Retinal pigment epithelial cell (primary cell): ENCODE measurements at regions not wholly inside any gene's neighbourhood (a gene's known extent, or its start where the extent isn't known, plus 50 kb on each side); places are given as distances from the start of the nearest gene placed in this dataset.

ENCODE experiments used
- DNase-seq: peaks from one replicate; pipeline ENCODE4 v3.0.0-alpha.2; 2010; ENCODE audit warnings: low read depth
- H3K4me3 ChIP-seq: 2 replicates; pipeline ENCODE4 v1.5.1; 2011; ENCODE audit warnings: mild to moderate bottlenecking, low read length, control low read depth, moderate library complexity
- CTCF ChIP-seq: conservative IDR thresholded peaks from 2 replicates; pipeline ENCODE4 v1.5.1; 2011; ENCODE audit warnings: low read depth, low read length, control low read depth, inconsistent platforms

- DNase-seq = no peak
- no peak for TF ChIP-seq CTCF
- no peak overlapping the region for H3K4me3 ChIP-seq
Observed at GRCh38 chr2:239770246-239770639, 254.9 kb downstream of the NDUFA10 start.

GRCh38 chr2:239769554-239770245 is 255.4 kb downstream of the NDUFA10 start:
- TF ChIP-seq CTCF = no peak
- no peak overlapping the region for H3K4me3 ChIP-seq
- DNase-seq = no peak

GRCh38 chr2:239768907-239769553 is 256.1 kb downstream of the NDUFA10 start:
- no peak for DNase-seq
- TF ChIP-seq CTCF = no peak
- no peak overlapping the region for H3K4me3 ChIP-seq

DNA sequence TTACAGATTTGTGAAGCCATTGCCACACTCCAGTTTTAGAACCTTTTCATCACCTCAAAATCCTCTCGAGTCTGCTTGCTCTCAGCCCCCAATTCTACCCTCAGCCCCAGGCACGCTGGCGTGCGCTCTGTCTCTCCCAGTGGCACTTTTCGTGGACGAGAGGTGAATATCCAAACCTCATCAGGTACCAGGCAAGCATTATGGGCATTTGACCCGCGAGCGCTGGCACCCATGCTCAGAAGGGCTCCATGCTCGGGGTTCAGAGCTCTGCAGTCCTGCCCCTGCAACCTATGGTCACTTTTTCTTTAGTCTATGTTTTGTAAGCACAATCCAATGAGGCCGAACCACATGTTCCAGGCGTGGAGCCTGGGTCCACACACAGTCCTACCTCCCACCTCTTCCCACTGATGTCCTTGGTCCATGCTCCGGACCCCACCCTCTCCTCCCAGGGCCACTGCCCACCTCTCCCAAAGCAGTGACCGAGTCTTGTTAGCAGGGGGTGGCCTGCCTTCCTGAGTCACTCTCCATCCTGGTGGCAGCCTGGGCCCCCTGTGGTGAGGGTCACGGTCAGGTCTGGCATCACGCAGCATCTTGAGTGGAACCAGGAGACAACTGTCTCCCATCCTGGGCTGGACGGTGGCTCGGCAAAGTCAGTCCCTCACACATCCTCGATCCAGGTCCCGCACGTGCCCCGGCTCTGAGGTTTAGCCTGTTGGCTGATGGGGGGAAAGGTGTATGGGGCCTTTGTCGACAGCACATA is 256.9 kb downstream of the NDUFA10 start:
- no peak for DNase-seq
- no peak for TF ChIP-seq CTCF
- H3K4me3 ChIP-seq = no peak overlapping the region

- no peak for DNase-seq
- no peak for TF ChIP-seq CTCF
- H3K4me3 ChIP-seq = no peak overlapping the region
Observed at GRCh38 chr2:239767021-239767905, 257.9 kb downstream of the NDUFA10 start.

DNA sequence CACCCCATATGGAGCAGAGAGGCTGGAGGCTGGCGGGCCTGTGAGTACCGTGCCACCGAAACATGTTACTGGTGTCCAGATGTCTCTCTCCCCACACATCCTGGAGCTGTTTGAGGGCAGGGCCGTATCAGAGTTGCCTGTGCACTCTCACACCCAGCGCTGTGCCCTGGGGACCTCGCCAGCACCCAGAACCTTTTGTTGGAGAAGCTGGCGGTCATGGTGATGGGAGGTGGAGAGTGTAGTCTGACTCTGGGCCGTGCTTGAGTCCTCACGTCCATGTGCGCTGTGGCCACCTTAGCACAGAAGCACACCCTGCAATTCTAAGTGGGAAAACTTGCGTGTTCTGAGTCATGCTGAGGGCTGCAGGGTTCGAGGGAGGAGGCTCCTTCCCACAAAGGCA is 259.2 kb downstream of the NDUFA10 start:
- H3K4me3 ChIP-seq = no peak overlapping the region
- no peak for DNase-seq
- TF ChIP-seq CTCF = no peak
